Body of pancreas (tissue), 4 donors: ENCODE measurements at regions not wholly inside any gene's neighbourhood (a gene's known extent, or its start where the extent isn't known, plus 50 kb on each side); places are given as distances from the start of the nearest gene placed in this dataset.

ENCODE experiments used
- CTCF ChIP-seq, 7 experiments: fragments of 450-650 bp in 4 of 7; fragments of 200-600 bp in 3 of 7; sonication (generic) in 3 of 7; IDR thresholded peaks; one replicate each; pipeline ENCODE4 v1.5.1; 2016 to 2019; ENCODE audit warnings: antibody characterized with exemption in 7 of 7
- POLR2A ChIP-seq, 3 donors: fragments of 450-650 bp; IDR thresholded peaks; one replicate each; pipeline ENCODE4 v1.6.1; 2016; ENCODE audit warnings: antibody characterized with exemption in 3 of 3, mild to moderate bottlenecking in 2 of 3

GRCh38 chr2:183244300-183244844, 120.1 kb downstream of the NUP35 start:
- TF ChIP-seq CTCF (IDR thresholded peaks at IDR 0.05) (no peak), POLR2A (IDR thresholded peaks at IDR 0.05) (no peak)
